ENCODE measurements at regions not wholly inside any gene's neighbourhood (a gene's known extent, or its start where the extent isn't known, plus 50 kb on each side); places are given as distances from the start of the nearest gene placed in this dataset.

DNA sequence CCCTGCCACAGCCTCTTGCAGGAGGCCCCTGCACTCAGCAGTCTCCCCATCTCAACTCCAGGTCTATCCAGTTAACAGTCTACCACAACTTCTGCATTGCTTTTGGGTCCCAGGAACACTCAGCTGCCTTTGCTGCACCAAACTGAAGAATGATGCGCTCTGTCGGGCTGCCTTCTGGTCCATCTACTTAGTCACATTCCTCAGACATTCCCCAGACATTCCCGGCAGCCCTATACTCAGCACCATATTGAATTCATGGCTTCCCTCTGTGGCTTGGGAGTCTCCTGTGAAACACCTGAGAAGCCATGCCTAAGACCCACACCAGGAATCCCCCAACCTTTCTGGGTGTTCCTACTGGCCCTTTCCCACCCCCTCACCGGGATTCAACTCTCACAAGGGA, 99.6 kb upstream of the COL21A1 start:
- DNase-seq (ENCODE audit: low read depth), result no peak

- DNase-seq (ENCODE audit: low read depth), result no peak
Measured at GRCh38 chr6:56345376-56345995, 98.1 kb upstream of the COL21A1 start.

DNA sequence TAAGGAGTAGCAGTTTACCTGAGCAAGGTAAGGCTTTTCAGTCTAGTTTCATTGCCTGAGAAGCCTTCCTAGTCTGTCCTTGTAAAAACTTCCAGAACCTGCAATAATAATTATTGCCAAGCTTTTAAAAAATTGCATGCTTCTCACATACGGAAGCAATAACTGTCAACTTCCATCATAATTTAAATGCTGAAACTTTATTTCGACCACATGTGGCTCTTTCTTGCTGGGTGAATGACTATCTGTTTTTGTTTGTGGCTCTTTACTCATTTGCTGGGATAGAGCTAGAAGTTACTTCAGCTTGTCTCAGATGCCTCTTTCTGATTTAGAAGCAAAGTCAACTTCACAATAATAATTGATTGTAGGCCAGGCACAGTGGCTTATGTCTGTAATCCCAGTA, 95.9 kb upstream of the COL21A1 start:
- DNase-seq (ENCODE audit: low read depth), result no peak

GRCh38 chr6:56339524-56339923, 92.1 kb upstream of the COL21A1 start:
- DNase-seq (ENCODE audit: low read depth), result no peak

GRCh38 chr6:56335726-56336125, 88.3 kb upstream of the COL21A1 start:
- no peak for DNase-seq (ENCODE audit: low read depth)

DNA sequence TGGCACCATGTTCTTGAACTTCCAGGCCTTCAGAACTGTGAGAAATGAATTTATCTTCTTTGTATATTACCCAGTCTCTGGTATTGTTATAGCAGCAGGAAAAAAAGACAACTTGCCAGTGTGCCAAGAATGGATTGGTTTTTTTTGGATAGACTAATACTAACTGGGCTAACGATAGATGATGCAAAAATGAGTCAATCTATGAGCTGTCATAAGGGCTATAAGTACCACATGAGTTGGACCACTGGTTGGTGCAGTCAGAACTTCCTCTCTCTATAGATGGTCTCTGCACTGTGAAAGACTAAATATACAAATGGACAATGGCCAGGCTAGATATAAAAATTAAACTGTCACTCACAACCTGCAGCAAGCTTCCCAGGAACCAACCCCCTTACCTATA, 87.6 kb upstream of the COL21A1 start:
- no peak for DNase-seq (ENCODE audit: low read depth)

GRCh38 chr6:56329271-56330050, 82.1 kb upstream of the COL21A1 start:
- DNase-seq (ENCODE audit: low read depth), result no peak

GRCh38 chr6:56328728-56329090, 81.3 kb upstream of the COL21A1 start:
- no peak for DNase-seq (ENCODE audit: low read depth)

- no peak for DNase-seq (ENCODE audit: low read depth)
Measured at GRCh38 chr6:56327946-56328727, 80.8 kb upstream of the COL21A1 start.

GRCh38 chr6:56324396-56324795, 77.0 kb upstream of the COL21A1 start:
- DNase-seq (ENCODE audit: low read depth), result no peak

GRCh38 chr6:56318851-56319250, 71.5 kb upstream of the COL21A1 start:
- no peak for DNase-seq (ENCODE audit: low read depth)

DNA sequence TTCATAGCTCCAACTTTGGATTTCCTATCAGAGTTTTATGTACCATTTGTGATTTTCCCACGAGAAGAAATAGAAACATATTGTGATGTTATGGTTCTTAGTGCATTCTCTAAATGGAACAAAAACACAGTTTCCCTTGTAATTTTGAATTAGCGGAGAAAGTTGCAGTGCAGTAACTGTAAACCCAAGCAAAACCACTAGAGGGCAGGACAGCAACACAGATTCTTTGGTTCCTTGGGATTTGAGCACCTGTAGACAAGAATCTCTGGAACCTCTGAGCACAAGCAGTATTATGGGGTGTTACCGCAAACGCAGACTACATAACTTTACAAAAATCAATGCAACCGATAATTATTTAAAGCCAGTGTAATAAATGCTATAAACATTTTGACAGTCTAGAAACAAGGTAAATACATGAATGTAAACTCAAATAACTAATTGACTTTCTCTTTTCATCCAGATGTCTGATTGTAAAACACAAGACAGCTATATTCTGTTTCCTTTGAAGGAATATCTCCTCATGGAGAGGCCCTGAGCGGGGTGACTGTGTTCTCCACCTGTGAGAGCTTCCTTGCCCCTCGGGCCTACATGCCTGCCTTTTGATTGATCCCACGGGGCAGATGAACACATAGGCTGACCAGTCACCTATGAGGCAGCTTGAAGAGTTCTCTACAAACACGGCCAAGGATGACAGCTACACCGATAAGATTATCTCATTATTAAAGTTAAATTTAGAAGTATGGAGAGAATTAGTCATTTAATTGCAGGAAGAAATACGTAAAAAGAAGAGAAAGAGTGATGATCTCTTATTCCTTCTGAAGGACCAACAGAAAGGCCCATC, 67.5 kb upstream of the COL21A1 start:
- DNase-seq (ENCODE audit: low read depth), result no peak

DNA sequence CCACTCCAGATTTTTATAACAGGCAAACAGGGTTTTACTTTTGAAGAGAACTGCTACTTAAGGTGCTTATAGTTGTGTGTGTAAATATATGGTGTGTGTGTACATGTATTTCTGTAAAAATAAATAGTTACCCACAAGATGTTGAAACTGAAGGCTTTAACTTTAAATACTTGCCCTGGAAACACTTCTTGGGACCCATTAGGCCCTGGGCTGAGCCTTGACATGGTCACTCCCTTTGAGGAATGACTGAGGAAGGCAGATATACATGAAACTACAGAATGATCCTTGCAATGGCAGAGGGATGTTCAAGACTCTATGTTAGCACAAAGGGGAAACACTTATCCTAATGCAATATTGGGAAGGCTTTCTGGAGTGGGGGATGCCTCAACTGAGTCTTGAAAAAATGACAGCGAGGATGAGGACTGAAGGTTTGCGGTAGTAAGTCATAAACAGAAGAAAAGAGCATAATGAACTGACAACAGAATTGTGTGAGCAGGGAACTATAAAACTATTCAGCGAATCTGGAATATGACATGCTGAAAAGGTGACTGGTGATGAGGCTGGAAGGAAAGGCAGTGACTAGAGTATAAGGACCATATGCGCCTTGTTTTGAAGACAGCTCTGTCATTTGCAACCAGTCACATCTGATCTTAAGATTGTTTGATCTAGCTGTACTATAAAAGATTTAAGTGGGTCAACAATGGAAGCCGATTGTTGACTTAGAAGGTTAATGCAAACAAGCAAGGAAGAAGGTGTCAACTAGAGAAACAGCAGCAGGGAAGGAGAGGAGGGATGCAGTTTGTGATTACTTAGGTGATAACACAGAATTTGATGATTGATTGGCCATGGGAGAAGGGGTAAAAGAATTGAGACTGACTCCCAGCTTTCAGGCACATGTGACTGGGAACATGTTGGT, 64.4 kb upstream of the COL21A1 start:
- no peak for DNase-seq (ENCODE audit: low read depth)

GRCh38 chr6:56311061-56311460, 63.7 kb upstream of the COL21A1 start:
- DNase-seq (ENCODE audit: low read depth), result no peak

DNA sequence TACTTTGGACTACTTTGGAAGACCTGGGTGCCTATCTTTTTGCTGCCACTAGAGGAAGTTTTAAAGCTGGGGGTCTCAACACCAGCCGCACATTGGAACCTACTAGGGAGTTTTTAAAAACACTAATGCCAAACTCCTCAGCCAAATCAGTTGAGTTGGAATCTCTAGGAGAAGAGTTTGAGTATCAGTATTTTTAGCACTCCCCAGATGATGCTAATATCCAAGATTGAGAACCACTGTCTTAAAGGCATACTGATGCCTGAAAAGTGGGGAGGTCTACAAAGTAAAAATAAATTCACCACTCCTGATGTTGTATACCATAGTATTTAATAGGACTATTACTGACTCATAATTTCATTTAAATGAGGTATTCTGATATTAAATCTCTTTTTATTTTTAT, 62.9 kb upstream of the COL21A1 start:
- no peak for DNase-seq (ENCODE audit: low read depth)

- no peak for DNase-seq (ENCODE audit: low read depth)
Measured at GRCh38 chr6:56299916-56300315, 52.5 kb upstream of the COL21A1 start.

- DNase-seq (ENCODE audit: low read depth), result no peak
Measured at GRCh38 chr6:56297022-56297989, 49.9 kb upstream of the COL21A1 start.
